ENCODE measurements at regions not wholly inside any gene's neighbourhood (a gene's known extent, or its start where the extent isn't known, plus 50 kb on each side); places are given as distances from the start of the nearest gene placed in this dataset.

DNA sequence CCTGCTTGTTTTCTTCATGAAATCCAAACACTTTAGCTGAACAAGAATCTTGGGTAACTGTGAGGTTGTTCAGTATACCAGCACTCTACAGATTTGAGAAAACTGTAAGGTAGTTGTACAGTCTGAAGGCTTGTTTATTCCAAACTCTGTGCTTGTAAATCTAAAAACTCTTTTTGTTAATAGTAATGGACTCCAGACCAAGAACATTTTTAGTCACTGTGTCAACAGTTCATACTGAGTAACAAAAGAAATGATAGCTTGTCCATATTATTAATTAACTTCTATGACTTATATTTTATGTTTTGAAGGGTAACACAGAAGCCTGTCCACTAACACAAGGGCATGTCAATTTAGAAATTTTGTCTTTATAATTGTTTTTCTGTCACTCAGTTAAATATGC is 72.2 kb upstream of the KYNU start:
- H3K4me1 ChIP-seq (ENCODE audit: control insufficient read depth, low read length) = no peaks in the 10 kb centered on the region
- no peaks in the 10 kb centered on the region for H3F3A ChIP-seq (ENCODE audit: control insufficient read depth, insufficient read depth)
- TF ChIP-seq EZH2phosphoT487 (IDR thresholded peaks at IDR 0.05; ENCODE audit: borderline replicate concordance, low read length) = no peak
- TF ChIP-seq, protein P1, sequence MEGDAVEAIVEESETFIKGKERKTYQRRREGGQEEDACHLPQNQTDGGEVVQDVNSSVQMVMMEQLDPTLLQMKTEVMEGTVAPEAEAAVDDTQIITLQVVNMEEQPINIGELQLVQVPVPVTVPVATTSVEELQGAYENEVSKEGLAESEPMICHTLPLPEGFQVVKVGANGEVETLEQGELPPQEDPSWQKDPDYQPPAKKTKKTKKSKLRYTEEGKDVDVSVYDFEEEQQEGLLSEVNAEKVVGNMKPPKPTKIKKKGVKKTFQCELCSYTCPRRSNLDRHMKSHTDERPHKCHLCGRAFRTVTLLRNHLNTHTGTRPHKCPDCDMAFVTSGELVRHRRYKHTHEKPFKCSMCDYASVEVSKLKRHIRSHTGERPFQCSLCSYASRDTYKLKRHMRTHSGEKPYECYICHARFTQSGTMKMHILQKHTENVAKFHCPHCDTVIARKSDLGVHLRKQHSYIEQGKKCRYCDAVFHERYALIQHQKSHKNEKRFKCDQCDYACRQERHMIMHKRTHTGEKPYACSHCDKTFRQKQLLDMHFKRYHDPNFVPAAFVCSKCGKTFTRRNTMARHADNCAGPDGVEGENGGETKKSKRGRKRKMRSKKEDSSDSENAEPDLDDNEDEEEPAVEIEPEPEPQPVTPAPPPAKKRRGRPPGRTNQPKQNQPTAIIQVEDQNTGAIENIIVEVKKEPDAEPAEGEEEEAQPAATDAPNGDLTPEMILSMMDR (IDR thresholded peaks at IDR 0.05; ENCODE audit: low read depth, low read length, poor library complexity, severe bottlenecking) = no peak
- H3K27ac ChIP-seq (ENCODE audit: low read depth, low read length) = no peak overlapping the region
- no peaks in the 10 kb centered on the region for H3K79me2 ChIP-seq (ENCODE audit: control insufficient read depth, low read length)
- no peaks in the 10 kb centered on the region for H3K27me3 ChIP-seq (ENCODE audit: control insufficient read depth, low read length)
- no peaks in the 10 kb centered on the region for H3K9me3 ChIP-seq (ENCODE audit: control insufficient read depth, insufficient read depth, low read length)
- H3K4me3 ChIP-seq (ENCODE audit: low read length) = no peak overlapping the region
- no peaks in the 10 kb centered on the region for H3K36me3 ChIP-seq (ENCODE audit: control insufficient read depth, low read length)
- no peaks in the 10 kb centered on the region for H4K20me1 ChIP-seq (ENCODE audit: control insufficient read depth, insufficient read depth, low read depth, low read length)
- H3K9me2 ChIP-seq (replicated peaks; ENCODE audit: control insufficient read depth, low read length) = no peaks in the 10 kb centered on the region
- H3K4me2 ChIP-seq (ENCODE audit: low read length) = no peak overlapping the region

DNA sequence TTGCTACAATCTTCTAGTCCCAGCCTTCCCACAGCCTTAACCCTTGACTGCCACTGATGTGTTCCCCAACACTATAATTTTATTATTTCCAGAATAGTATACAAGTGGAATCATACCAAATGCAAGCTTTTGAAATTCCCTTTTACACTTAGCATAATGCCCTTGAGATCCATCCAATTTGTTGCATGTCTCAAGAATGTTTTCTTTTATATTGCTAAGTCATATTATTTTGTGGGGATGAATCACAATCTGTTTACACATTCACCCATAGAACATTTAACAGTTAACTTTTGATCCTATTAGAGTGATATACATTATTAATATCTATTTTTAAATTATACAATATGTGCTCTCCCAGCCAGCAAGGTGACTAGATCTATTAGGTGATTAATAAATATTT is 74.3 kb upstream of the KYNU start:
- H3K9me3 ChIP-seq (ENCODE audit: control insufficient read depth, insufficient read depth, low read length) = no peaks in the 10 kb centered on the region
- H3K79me2 ChIP-seq (ENCODE audit: control insufficient read depth, low read length) = no peaks in the 10 kb centered on the region
- no peak overlapping the region for H3K4me2 ChIP-seq (ENCODE audit: low read length)
- no peaks in the 10 kb centered on the region for H3K27me3 ChIP-seq (ENCODE audit: control insufficient read depth, low read length)
- H3K9me2 ChIP-seq (replicated peaks; ENCODE audit: control insufficient read depth, low read length) = no peaks in the 10 kb centered on the region
- no peak overlapping the region for H3K4me3 ChIP-seq (ENCODE audit: low read length)
- H4K20me1 ChIP-seq (ENCODE audit: control insufficient read depth, insufficient read depth, low read depth, low read length) = no peaks in the 10 kb centered on the region
- TF ChIP-seq EZH2phosphoT487 (IDR thresholded peaks at IDR 0.05; ENCODE audit: borderline replicate concordance, low read length) = no peak
- TF ChIP-seq, protein P1 (IDR thresholded peaks at IDR 0.05; ENCODE audit: low read depth, low read length, poor library complexity, severe bottlenecking) = no peak
- H3K27ac ChIP-seq (ENCODE audit: low read depth, low read length) = no peak overlapping the region
- H3K36me3 ChIP-seq (ENCODE audit: control insufficient read depth, low read length) = no peaks in the 10 kb centered on the region
- H3K4me1 ChIP-seq (ENCODE audit: control insufficient read depth, low read length) = no peaks in the 10 kb centered on the region
- no peaks in the 10 kb centered on the region for H3F3A ChIP-seq (ENCODE audit: control insufficient read depth, insufficient read depth)

DNA sequence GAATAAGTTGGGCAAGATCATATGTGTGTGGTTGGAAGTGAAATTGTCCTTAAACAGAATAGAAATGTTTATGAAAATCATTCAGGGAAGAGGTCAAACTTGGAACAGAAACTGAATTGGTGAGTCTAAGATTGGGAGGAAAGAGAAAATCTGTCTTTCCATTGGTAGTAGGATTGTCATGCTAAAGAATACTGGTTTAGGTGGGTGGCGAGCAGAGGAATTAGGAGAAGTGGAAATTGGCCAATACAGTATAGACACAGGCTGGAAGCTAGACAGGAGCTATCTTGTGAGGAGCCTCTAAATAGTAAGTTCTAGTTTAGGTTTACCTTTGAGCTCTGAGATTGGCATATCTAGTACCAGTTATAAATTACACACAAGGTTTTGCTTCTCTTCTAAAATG is 80.9 kb upstream of the KYNU start:
- Histone ChIP-seq H4K20me1 (ENCODE audit: control insufficient read depth, insufficient read depth, low read depth, low read length) (no peaks in the 10 kb centered on the region), H3K4me3 (ENCODE audit: low read length) (no peak overlapping the region), H3K79me2 (ENCODE audit: control insufficient read depth, low read length) (no peaks in the 10 kb centered on the region), H3K4me1 (ENCODE audit: control insufficient read depth, low read length) (no peaks in the 10 kb centered on the region), H3K36me3 (ENCODE audit: control insufficient read depth, low read length) (no peaks in the 10 kb centered on the region), H3K9me3 (ENCODE audit: control insufficient read depth, insufficient read depth, low read length) (no peaks in the 10 kb centered on the region), H3K27ac (ENCODE audit: low read depth, low read length) (no peak overlapping the region), H3K9me2 (replicated peaks; ENCODE audit: control insufficient read depth, low read length) (no peaks in the 10 kb centered on the region), H3K27me3 (ENCODE audit: control insufficient read depth, low read length) (no peaks in the 10 kb centered on the region), H3K4me2 (ENCODE audit: low read length) (no peak overlapping the region), H3F3A (ENCODE audit: control insufficient read depth, insufficient read depth) (no peaks in the 10 kb centered on the region)
- TF ChIP-seq, protein P1 (IDR thresholded peaks at IDR 0.05; ENCODE audit: low read depth, low read length, poor library complexity, severe bottlenecking) = no peak
- TF ChIP-seq EZH2phosphoT487 (IDR thresholded peaks at IDR 0.05; ENCODE audit: borderline replicate concordance, low read length) = no peak

DNA sequence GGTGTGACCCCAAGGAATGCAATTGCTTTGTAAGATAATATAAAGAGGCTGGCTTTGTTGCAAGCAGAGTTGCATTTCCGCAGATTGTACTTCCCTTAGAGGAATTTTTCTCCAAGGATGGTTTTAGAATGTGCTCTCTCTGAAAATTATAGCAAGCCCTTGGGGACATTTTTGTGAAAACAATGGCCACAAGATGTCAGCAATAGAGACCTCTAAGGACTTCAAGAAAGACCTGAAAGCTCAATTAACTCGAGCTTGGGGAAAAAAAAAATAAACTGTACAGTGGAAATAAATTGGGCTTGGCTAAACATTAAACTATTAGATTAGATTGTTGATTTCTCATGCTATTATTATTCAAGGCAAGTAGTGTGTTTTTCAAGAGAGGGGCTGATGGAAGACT is 81.3 kb upstream of the KYNU start:
- Histone ChIP-seq H3K79me2 (ENCODE audit: control insufficient read depth, low read length) (no peaks in the 10 kb centered on the region), H3K27me3 (ENCODE audit: control insufficient read depth, low read length) (no peaks in the 10 kb centered on the region), H3F3A (ENCODE audit: control insufficient read depth, insufficient read depth) (no peaks in the 10 kb centered on the region), H3K9me2 (replicated peaks; ENCODE audit: control insufficient read depth, low read length) (no peaks in the 10 kb centered on the region), H3K27ac (ENCODE audit: low read depth, low read length) (no peak overlapping the region), H4K20me1 (ENCODE audit: control insufficient read depth, insufficient read depth, low read depth, low read length) (no peaks in the 10 kb centered on the region), H3K4me1 (ENCODE audit: control insufficient read depth, low read length) (no peaks in the 10 kb centered on the region), H3K4me3 (ENCODE audit: low read length) (no peak overlapping the region), H3K4me2 (ENCODE audit: low read length) (no peak overlapping the region), H3K9me3 (ENCODE audit: control insufficient read depth, insufficient read depth, low read length) (no peaks in the 10 kb centered on the region), H3K36me3 (ENCODE audit: control insufficient read depth, low read length) (no peaks in the 10 kb centered on the region)
- TF ChIP-seq, protein P1 (IDR thresholded peaks at IDR 0.05; ENCODE audit: low read depth, low read length, poor library complexity, severe bottlenecking) = no peak
- TF ChIP-seq EZH2phosphoT487 (IDR thresholded peaks at IDR 0.05; ENCODE audit: borderline replicate concordance, low read length) = no peak

All from DOHH2 (cell line).